ENCODE measurements at regions not wholly inside any gene's neighbourhood (a gene's known extent, or its start where the extent isn't known, plus 50 kb on each side); places are given as distances from the start of the nearest gene placed in this dataset.

DNA sequence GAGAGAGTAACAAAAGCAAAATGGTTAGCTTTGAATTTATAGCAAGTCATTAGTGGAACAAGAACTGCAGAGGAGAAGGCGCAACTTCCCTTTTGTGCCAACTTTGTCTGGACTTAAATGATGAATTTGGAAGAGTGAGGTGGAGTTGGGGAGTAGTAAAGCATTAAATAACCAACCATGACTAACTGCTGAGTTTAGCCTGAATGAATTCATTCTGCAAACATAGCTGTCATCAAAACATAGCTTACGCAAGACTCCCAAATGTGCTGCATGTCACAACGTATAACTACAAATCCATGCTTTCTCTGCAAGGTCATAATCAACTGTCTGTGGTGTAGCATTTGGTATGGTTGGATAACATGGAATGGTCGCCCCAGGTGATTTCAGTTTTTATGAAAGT is 75.9 kb upstream of the RPL34 start:
- Mint-ChIP-seq H3K4me3 (ENCODE audit: unreplicated experiment) (no peak overlapping the region), H3K4me1 (ENCODE audit: low read depth, unreplicated experiment) (no peaks in the 10 kb centered on the region), H3K27ac (ENCODE audit: unreplicated experiment) (no peak overlapping the region), H3K36me3 (ENCODE audit: unreplicated experiment) (peaks cover 9% of the 10 kb centered on the region), H3K9me3 (ENCODE audit: unreplicated experiment) (peaks cover 1% of the 10 kb centered on the region), H3K27me3 (ENCODE audit: unreplicated experiment) (no peaks in the 10 kb centered on the region)
- TF ChIP-seq, protein P1, sequence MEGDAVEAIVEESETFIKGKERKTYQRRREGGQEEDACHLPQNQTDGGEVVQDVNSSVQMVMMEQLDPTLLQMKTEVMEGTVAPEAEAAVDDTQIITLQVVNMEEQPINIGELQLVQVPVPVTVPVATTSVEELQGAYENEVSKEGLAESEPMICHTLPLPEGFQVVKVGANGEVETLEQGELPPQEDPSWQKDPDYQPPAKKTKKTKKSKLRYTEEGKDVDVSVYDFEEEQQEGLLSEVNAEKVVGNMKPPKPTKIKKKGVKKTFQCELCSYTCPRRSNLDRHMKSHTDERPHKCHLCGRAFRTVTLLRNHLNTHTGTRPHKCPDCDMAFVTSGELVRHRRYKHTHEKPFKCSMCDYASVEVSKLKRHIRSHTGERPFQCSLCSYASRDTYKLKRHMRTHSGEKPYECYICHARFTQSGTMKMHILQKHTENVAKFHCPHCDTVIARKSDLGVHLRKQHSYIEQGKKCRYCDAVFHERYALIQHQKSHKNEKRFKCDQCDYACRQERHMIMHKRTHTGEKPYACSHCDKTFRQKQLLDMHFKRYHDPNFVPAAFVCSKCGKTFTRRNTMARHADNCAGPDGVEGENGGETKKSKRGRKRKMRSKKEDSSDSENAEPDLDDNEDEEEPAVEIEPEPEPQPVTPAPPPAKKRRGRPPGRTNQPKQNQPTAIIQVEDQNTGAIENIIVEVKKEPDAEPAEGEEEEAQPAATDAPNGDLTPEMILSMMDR (IDR thresholded peaks at IDR 0.05; ENCODE audit: partially characterized antibody, unreplicated experiment) = no peak
- no peak for DNase-seq

DNA sequence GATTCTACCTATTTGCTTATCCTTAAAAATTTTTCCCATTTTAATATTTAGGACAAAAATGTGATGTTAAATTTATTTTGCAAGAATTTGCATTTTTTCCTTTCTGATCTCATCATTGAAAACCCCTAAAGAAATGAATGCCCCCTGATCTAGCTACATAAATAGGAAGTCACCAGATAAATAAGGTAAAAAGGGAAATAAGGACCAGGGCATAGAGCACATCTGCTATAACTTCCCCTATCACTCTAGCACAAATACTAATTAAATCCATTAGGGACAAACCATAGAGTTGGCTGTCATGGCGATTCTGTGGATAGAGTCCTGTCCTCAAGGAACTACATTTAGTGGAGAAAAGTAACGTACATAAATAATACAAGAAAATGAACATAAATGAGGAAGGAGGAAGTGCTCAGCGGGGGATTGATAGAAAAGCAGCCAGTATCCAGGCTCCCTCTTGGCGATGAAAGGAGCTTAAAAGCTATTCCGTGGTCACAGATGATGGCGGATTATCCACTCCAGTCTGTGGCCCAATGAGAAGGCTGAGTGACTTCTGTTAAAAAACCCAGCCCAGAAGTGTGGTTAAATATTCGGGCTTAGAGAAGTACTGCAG is 76.9 kb upstream of the RPL34 start:
- no peaks in the 10 kb centered on the region for H3K27me3 Mint-ChIP-seq (ENCODE audit: unreplicated experiment)
- no peak overlapping the region for H3K27ac Mint-ChIP-seq (ENCODE audit: unreplicated experiment)
- H3K9me3 Mint-ChIP-seq (ENCODE audit: unreplicated experiment) = peaks cover 1% of the 10 kb centered on the region
- H3K4me3 Mint-ChIP-seq (ENCODE audit: unreplicated experiment) = no peak overlapping the region
- H3K4me1 Mint-ChIP-seq (ENCODE audit: low read depth, unreplicated experiment) = no peaks in the 10 kb centered on the region
- DNase-seq = no peak
- TF ChIP-seq, protein P1 (IDR thresholded peaks at IDR 0.05; ENCODE audit: partially characterized antibody, unreplicated experiment) = no peak
- H3K36me3 Mint-ChIP-seq (ENCODE audit: unreplicated experiment) = peaks cover 9% of the 10 kb centered on the region

DNA sequence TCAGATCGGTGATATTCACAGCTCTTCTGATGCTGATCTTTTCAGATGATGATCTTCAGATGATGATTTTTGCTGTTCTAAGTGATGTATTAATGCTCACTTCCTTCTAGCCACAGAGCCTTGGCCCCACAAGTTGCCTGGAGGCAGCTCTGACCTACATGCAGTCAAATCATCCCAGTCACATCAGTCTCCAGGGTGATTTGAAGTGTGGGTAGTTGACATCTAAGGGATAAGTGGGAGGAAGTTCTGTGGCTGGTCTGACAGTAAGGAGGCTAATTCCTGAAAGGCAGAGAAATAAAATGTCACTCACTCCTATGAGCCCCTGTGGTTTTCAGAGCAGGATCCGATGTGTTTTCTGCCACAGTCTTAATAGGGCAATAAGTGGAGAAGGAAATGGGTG is 79.8 kb upstream of the RPL34 start:
- H3K27ac Mint-ChIP-seq (ENCODE audit: unreplicated experiment) = no peak overlapping the region
- TF ChIP-seq, protein P1 (IDR thresholded peaks at IDR 0.05; ENCODE audit: partially characterized antibody, unreplicated experiment) = no peak
- no peaks in the 10 kb centered on the region for H3K9me3 Mint-ChIP-seq (ENCODE audit: unreplicated experiment)
- no peak for DNase-seq
- no peak overlapping the region for H3K4me3 Mint-ChIP-seq (ENCODE audit: unreplicated experiment)
- H3K4me1 Mint-ChIP-seq (ENCODE audit: low read depth, unreplicated experiment) = no peaks in the 10 kb centered on the region
- no peaks in the 10 kb centered on the region for H3K27me3 Mint-ChIP-seq (ENCODE audit: unreplicated experiment)
- H3K36me3 Mint-ChIP-seq (ENCODE audit: unreplicated experiment) = no peaks in the 10 kb centered on the region

DNA sequence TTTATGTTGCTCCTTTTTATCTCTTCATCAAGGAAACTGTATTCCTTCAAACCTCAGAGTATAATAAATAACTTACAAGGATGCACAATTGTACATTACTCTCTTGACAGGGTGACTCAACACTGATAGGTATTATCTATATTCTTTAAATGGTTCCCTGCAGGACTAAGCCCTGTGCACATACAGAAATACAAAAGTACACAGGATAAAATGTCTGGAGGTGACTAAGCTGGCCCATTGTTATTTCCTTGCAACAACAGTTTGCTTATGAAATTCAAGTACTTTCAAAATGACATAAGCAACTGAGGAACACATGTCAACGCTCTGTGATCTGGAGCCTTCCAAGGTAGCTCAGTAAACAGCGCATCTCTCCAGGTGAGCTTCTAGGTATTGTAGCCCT is 83.8 kb upstream of the RPL34 start:
- TF ChIP-seq, protein P1 (IDR thresholded peaks at IDR 0.05; ENCODE audit: partially characterized antibody, unreplicated experiment) = no peak
- no peak overlapping the region for H3K27ac Mint-ChIP-seq (ENCODE audit: unreplicated experiment)
- H3K36me3 Mint-ChIP-seq (ENCODE audit: unreplicated experiment) = no peaks in the 10 kb centered on the region
- H3K4me3 Mint-ChIP-seq (ENCODE audit: unreplicated experiment) = no peak overlapping the region
- H3K9me3 Mint-ChIP-seq (ENCODE audit: unreplicated experiment) = no peaks in the 10 kb centered on the region
- H3K4me1 Mint-ChIP-seq (ENCODE audit: low read depth, unreplicated experiment) = no peaks in the 10 kb centered on the region
- no peaks in the 10 kb centered on the region for H3K27me3 Mint-ChIP-seq (ENCODE audit: unreplicated experiment)
- DNase-seq = no peak

DNA sequence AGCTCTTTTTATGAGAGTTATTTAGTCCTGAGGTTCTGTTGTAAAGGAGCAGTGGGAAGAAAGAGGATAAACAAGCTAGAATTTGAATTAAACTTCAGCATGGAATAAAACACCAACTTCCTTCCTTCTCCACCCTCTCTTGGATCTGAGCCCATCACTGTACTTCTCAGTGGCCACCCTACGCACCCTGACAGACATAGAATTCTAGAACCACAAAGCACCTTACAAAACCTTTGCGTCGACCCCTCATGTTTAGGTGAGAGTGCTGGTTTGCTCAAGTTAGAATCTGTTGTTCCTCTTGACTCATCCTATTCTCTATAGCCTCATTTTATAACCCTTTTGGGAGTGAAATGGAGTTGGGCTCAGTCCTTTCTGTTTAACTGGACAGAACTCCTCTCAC is 84.6 kb upstream of the RPL34 start:
- no peak overlapping the region for H3K27ac Mint-ChIP-seq (ENCODE audit: unreplicated experiment)
- DNase-seq = no peak
- no peaks in the 10 kb centered on the region for H3K27me3 Mint-ChIP-seq (ENCODE audit: unreplicated experiment)
- no peaks in the 10 kb centered on the region for H3K4me1 Mint-ChIP-seq (ENCODE audit: low read depth, unreplicated experiment)
- H3K9me3 Mint-ChIP-seq (ENCODE audit: unreplicated experiment) = no peaks in the 10 kb centered on the region
- TF ChIP-seq, protein P1 (IDR thresholded peaks at IDR 0.05; ENCODE audit: partially characterized antibody, unreplicated experiment) = no peak
- no peak overlapping the region for H3K4me3 Mint-ChIP-seq (ENCODE audit: unreplicated experiment)
- H3K36me3 Mint-ChIP-seq (ENCODE audit: unreplicated experiment) = no peaks in the 10 kb centered on the region
